Fibroblast of mammary gland (primary cell): ENCODE measurements at regions not wholly inside any gene's neighbourhood (a gene's known extent, or its start where the extent isn't known, plus 50 kb on each side); places are given as distances from the start of the nearest gene placed in this dataset.
A peak's percentile ranks its signal among the peaks of the same experiment; 100 is the strongest.

Experiments
- DNase-seq: peaks from one replicate; pipeline ENCODE4 v3.0.0-alpha.2; 2010; ENCODE audit warnings: low read depth
- H3K4me3 ChIP-seq: 2 replicates; pipeline ENCODE4 v1.5.1; 2011; ENCODE audit warnings: low read depth, mild to moderate bottlenecking, low read length, moderate library complexity; ENCODE audit not compliant: control insufficient read depth
- TF ChIP-seq, protein P1 (sequence below): conservative IDR thresholded peaks from 2 replicates; pipeline ENCODE4 v1.5.1; 2011; ENCODE audit warnings: low read depth, low read length, inconsistent platforms; ENCODE audit not compliant: control insufficient read depth, insufficient read depth

DNA sequence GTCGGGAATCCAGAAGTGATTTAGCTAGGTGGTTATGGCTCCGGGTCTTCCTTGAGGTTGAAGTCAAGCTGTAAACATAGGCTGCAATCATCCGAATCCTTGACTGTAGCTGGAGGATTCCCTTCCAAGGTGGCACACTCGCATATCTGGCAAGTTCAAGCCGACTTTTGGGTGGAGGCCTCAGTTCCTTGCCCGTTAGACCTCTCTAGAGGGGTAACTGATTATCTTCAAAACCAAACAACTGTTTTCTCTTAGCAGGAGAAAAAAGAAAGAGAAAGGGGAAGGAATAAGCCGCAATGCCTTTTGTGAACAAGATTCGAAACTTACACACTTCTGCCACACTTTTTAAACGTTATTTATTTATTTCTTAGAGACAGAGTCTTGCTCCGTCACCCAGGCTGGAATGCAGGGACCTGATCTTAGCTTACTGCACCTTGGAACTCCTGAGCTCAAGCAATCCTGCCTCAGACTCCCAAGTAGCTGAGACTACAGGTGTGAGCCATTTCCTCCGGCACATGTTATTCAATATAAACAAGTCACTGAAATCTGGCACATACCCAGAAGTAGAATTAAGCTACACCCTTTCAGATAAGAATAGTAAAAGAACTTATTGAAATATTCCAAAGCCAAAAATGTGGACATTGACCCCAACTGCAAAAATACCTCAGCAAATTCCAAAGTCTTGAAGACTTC lies 76.3 kb downstream of the HFE start:
- DNase-seq: no peak
- no peak overlapping the region for H3K4me3 ChIP-seq
- TF ChIP-seq, protein P1, sequence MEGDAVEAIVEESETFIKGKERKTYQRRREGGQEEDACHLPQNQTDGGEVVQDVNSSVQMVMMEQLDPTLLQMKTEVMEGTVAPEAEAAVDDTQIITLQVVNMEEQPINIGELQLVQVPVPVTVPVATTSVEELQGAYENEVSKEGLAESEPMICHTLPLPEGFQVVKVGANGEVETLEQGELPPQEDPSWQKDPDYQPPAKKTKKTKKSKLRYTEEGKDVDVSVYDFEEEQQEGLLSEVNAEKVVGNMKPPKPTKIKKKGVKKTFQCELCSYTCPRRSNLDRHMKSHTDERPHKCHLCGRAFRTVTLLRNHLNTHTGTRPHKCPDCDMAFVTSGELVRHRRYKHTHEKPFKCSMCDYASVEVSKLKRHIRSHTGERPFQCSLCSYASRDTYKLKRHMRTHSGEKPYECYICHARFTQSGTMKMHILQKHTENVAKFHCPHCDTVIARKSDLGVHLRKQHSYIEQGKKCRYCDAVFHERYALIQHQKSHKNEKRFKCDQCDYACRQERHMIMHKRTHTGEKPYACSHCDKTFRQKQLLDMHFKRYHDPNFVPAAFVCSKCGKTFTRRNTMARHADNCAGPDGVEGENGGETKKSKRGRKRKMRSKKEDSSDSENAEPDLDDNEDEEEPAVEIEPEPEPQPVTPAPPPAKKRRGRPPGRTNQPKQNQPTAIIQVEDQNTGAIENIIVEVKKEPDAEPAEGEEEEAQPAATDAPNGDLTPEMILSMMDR: no peak

- no peak for DNase-seq
Measured at GRCh38 chr6:26164120-26164505, 76.9 kb downstream of the HFE start.

DNA sequence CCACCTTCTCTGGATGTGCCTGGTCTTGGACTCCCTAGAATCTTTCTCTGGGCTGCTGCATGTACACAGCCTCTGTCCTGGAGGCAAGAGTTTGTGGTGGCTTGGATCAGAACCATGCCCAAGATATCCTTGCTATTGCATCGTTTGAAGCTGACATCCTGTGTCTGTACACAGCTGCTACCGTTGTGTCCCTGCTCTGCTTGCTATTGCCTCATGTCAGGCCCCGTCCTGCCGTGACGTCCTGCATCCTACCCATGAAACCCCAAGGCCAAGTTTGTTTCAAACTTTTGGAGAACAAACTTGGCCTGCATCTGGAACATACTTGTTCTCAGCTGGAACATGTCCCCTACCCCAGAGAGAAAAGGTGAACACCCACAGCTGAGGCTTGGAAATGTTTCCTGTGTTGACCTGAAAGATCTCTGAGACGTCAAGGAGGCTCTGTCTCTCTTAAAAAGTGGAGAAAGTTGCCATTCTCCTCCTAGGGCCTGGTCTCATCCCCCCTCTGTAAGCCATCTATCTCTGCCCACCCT lies 78.1 kb downstream of the HFE start:
- TF ChIP-seq, protein P1: no peak
- no peak overlapping the region for H3K4me3 ChIP-seq
- no peak for DNase-seq

More at GRCh38 chr6:26164120-26164505, 76.9 kb downstream of the HFE start:
- H3K4me3 ChIP-seq: no peak overlapping the region
- TF ChIP-seq, protein P1: no peak

DNA sequence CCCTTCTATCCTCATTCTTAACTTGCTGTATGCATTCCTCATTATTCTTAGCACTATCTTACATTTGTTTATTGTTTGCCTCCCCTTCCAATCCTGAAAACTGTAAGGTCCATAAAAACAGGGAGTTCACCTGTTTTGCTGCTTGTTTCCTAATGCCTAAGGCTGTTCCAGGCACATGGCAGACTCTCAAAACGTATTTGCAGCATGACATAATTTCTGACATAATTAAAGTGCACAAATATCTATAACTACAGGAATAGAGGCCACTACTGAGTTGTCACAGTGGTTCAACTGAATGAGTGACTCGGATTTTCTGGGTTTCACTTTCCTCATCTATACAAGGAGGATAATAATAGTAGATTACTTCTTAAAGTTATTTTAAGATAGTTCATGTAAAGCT lies 83.0 kb downstream of the HFE start:
- DNase-seq: no peak
- TF ChIP-seq, protein P1: no peak
- H3K4me3 ChIP-seq: no peak overlapping the region

- peak overlapping the region; percentile 67 for H3K4me3 ChIP-seq
- TF ChIP-seq, protein P1: no peak
- DNase-seq: no peak
Measured at GRCh38 chr6:26170951-26171841, 84.0 kb downstream of the HFE start.

GRCh38 chr6:26172608-26172968 lies 85.4 kb downstream of the HFE start:
- TF ChIP-seq, protein P1: no peak
- DNase-seq: peak; percentile 40
- peak overlapping the region; percentile 67 for H3K4me3 ChIP-seq
